ENCODE measurements at regions not wholly inside any gene's neighbourhood (a gene's known extent, or its start where the extent isn't known, plus 50 kb on each side); places are given as distances from the start of the nearest gene placed in this dataset.
"Not testable (repeated sequence)": the region's sequence is repeated elsewhere in the genome, so short reads cannot be mapped to it uniquely, and the experiment has no call there.

DNA sequence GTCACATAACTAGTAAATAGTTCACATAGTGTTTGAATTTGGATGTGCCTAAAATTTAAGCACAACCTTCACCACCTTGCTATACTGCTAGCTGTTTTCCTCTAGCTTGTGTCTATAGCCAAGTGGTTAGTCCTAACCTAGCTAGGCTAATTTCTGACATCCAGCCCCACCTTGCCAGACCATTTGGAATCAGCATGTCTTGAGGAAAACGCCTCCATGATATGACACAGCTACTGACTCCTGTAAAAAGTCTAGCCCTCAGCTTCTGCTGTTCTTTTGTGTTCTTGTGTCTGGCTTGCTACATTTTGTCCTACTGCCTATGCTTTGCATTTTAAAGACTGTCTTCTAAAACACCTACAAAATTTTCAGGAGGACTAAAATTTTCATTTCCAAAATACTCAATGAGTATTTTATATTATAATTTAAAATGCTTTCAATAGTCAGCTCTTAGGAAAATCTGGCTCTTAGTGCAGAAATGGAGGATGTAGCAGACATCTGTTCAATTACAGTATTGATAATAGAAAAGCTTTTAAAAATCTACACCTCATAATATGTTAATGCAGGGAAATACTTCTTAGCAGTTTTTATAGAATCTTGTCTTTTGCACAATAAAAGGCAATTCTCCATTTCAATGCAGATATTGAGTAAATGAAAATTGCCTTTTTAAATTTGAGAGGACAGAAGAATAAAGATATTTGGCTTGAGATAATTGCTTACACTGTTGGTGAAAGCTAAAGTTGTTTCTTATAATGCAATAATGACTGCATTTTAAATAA lies 160.8 kb upstream of the APP start:
- no peak for DNase-seq (ENCODE audit: low read depth in 2 of 3, low spot score in 2 of 3)

- peak in 1 of 3 donors; percentile 8 for DNase-seq (ENCODE audit: low read depth in 2 of 3, low spot score in 2 of 3)
Measured at GRCh38 chr21:26320596-26320995, 150.0 kb upstream of the APP start.

DNA sequence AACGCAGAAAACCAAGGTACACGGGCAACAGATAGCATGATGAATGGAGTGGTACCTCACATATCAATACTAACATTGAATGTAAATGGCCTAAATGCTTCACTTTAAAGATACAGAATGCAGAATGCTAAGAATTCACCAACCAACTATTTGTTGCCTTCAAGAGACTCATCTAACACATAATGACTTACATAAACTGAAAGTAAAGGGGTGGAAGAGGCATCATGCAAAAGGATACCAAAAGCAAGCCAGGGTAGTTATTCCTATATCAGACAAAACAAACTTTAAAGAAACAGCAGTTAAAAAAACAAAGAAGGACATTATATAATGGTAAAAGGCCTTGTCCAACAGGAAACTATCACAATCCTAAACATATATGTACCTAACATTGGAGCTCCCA lies 137.1 kb upstream of the APP start:
- no peak for DNase-seq (ENCODE audit: low read depth in 2 of 3, low spot score in 2 of 3)

DNA sequence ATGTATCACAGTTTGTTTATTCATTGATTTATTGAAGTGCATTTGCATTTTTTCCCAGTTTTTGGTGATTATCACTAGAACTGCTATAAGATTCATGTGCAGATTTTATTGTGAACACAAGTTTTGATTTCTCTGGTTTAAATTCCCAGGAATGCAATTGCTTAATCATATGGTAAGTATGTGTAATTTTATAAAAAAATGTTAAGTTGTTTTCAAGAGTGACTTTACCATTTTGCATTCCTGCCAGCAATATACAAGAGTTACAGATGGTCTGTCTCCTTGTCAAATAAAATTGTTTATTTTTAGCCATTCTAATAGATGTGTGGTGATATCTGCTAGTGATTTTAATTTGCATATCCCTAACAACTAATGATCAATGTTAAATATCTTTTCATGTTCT lies 127.3 kb upstream of the APP start:
- DNase-seq (ENCODE audit: low read depth in 2 of 3, low spot score in 2 of 3): no peak

- peak in 1 of 3 donors; percentile 55 for DNase-seq (ENCODE audit: low read depth in 2 of 3, low spot score in 2 of 3)
Measured at GRCh38 chr21:26293141-26293946, 122.8 kb upstream of the APP start.

DNA sequence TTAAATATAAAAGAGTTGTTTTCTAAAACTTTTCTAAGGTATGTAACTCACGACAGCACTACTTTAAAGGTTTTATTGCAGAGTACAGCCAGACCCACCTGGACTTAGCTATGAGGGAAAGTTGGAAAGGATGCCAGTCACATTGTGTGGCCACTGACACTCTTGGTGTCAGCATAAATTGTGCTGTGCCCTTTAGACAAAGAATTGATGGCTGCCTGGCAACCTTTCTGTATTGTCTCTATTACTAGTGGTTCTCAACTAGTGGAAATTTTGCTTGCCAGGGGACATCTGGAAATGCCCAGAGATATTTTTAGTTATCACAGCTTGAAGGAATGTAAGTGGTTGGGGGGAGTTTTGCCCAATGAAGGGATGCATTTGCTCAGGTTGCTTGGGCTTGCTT lies 117.5 kb upstream of the APP start:
- no peak for DNase-seq (ENCODE audit: low read depth in 2 of 3, low spot score in 2 of 3)

DNA sequence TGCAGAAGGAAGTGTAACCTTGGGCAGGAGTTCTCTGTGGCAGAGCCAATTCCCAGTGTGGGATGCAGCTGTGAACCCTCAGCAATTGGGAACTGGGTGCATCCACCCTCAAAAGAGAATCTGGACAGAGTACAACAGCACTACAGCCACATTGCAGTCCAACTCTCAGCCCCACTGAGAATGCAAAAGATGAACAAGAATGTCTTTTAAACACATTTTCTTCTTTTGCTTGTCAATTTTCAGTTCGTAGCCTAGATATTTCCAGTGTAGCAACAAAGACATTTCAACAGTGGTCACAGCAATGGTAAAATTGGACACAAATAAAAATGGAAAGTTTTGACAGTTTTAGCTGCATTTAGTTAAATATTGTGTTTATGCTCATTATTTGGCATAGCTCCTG lies 114.0 kb upstream of the APP start:
- DNase-seq (ENCODE audit: low read depth in 2 of 3, low spot score in 2 of 3): no peak

DNA sequence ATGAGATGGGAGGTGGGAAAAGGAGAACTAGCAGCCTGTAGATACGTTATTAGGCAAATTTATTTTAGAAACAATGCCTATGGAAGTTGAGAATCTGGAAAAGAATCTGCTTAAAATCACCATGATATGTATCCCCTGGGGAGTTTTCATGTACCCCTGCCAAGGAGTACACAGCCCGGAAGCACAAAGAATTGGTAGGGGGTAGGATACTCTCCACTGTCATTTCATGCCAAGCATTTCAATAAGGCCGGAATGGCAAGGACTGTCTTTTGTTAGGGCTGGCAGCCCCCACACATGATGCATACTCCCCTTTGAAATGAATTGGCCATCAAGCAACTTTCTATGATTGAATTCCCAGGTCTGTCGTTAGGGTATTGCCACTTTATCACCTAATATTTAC lies 111.5 kb upstream of the APP start:
- DNase-seq (ENCODE audit: low read depth in 2 of 3, low spot score in 2 of 3): no peak

- no peak for DNase-seq (ENCODE audit: low read depth in 2 of 3, low spot score in 2 of 3)
Measured at GRCh38 chr21:26281506-26281905, 110.9 kb upstream of the APP start.

GRCh38 chr21:26280775-26281174 lies 110.2 kb upstream of the APP start:
- no peak for DNase-seq (ENCODE audit: low read depth in 2 of 3, low spot score in 2 of 3)

- no peak for DNase-seq (ENCODE audit: low read depth in 2 of 3, low spot score in 2 of 3)
Measured at GRCh38 chr21:26280148-26280547, 109.6 kb upstream of the APP start.

GRCh38 chr21:26275801-26276200 lies 105.2 kb upstream of the APP start:
- no peak for DNase-seq (ENCODE audit: low read depth in 2 of 3, low spot score in 2 of 3)

DNA sequence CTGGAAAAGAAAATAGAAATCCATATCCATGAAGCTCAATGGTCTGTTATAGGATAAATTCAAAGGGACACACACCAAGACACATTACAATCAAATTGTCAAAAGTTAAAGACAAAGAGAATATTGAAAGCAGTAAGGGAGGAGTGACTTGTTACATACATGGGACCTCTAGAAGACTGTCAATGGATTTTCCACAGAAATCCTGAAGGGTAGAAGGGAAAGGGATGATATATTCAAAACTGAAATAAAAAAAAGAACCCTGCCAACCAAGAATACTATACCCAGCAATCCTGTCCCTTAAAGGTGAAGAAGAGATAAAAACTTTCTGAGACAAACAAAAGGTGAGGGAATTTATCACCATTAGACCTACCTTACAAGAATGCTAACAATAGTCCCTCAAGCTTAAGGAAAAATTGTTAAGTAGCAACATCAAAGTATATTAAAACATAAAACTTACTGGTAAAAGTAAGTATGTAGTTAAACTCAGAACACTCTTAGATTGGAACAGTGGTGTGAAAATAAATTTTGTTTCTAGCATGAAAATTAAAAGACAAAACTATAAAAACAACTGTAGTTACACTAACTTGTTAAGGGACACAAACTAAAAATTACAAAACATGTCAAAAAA lies 103.2 kb upstream of the APP start:
- DNase-seq (ENCODE audit: low read depth in 2 of 3, low spot score in 2 of 3): peak in 1 of 3 donors; percentile 18

DNA sequence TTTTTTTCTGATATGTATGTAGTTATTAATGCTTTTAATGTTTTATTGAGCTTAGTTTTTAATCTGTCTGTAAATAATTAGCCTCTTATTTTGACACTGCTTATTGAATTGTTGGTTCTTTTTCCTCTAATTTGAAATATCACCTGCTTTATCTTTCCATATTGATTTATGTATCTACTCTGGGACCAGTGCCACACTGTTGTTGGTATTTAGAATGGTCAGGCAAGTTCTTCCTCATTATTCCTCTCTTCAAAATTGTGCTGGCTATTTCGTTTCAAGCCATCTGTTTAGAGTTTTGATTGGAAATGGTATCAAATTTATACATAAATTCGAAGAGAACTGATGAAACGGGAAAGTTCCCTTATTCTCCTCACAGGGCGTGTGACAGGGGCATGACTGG lies 96.8 kb upstream of the APP start:
- no peak for DNase-seq (ENCODE audit: low read depth in 2 of 3, low spot score in 2 of 3)

- DNase-seq (ENCODE audit: low read depth in 2 of 3, low spot score in 2 of 3): no peak
Measured at GRCh38 chr21:26246073-26246472, 75.5 kb upstream of the APP start.

- no peak for DNase-seq (ENCODE audit: low read depth in 2 of 3, low spot score in 2 of 3)
Measured at GRCh38 chr21:26245428-26245827, 74.9 kb upstream of the APP start.

- no peak for DNase-seq (ENCODE audit: low read depth in 2 of 3, low spot score in 2 of 3)
Measured at GRCh38 chr21:26238646-26239045, 68.1 kb upstream of the APP start.

DNA sequence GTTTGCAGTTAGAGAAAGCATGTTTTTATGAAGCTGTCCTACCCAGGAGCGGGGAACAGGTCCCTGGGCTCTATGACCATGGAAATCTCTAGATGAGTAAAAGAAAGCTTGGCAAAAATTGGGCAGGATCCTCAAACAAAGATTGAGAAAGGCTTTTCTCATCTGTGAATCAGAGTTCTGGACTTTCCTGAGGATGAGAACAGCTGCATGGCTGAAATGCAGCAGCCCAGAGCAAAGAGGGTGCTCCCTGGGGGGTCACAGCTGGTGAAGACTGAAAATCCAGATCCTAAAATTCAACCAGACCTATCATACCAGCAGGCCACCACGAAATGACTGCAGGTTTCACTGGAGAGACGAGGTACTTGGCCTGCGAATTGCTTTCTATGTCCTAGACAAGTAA lies 65.7 kb upstream of the APP start:
- DNase-seq (ENCODE audit: low read depth in 2 of 3, low spot score in 2 of 3): no peak

DNA sequence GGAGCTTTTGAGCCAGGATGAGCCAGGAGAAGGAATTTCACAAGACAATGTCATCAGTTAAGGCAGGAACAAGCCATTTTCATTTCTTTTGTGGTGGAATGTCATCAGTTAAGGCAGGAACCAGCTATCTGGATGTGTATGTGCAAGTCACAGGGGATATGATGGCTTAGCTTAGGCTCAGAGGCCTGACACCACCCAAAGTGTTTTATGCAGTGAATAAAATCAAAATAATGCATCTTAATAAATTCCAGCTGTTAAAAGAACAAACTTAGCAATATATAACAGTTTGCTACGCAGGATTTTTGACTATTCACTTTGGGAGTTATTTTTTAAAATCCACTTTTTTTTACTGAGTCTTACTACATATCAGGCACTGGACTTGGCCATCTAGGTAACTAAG lies 62.7 kb upstream of the APP start:
- DNase-seq (ENCODE audit: low read depth in 2 of 3, low spot score in 2 of 3): not testable (repeated sequence)

- DNase-seq (ENCODE audit: low read depth in 2 of 3, low spot score in 2 of 3): not testable (repeated sequence)
Measured at GRCh38 chr21:26232491-26232890, 61.9 kb upstream of the APP start.

- no peak for DNase-seq (ENCODE audit: low read depth in 2 of 3, low spot score in 2 of 3)
Measured at GRCh38 chr21:26227130-26227529, 56.6 kb upstream of the APP start.

- no peak for DNase-seq (ENCODE audit: low read depth in 2 of 3, low spot score in 2 of 3)
Measured at GRCh38 chr21:26226724-26227123, 56.2 kb upstream of the APP start.

Data from hematopoietic multipotent progenitor cell (in vitro differentiated cells).